ENCODE measurements at regions not wholly inside any gene's neighbourhood (a gene's known extent, or its start where the extent isn't known, plus 50 kb on each side); places are given as distances from the start of the nearest gene placed in this dataset.
"Not testable (repeated sequence)": the region's sequence is repeated elsewhere in the genome, so short reads cannot be mapped to it uniquely, and the experiment has no call there.

DNA sequence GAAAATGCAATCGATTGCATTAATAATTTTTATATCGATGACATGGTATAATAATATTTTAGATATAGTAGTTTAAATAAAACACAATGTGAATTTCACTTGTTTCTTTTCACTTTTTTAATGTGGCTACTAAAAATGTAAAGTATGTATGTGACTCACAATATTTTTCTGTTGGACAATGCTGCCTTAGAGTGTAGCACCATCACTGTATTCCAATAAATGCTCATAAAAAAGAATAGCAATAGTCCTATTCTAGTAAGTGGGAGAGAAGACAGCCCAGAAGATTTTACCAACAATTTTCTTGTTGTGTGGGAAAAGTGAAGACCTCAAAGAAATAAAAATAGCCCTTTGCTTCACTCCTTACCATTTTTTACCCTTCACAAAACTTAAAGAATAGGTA, 79.8 kb downstream of the FOXD4L6 start:
- not testable (repeated sequence) for H3K9ac ChIP-seq (ENCODE audit: low read length); H3K36me3 ChIP-seq (ENCODE audit: low read length); H3K4me2 ChIP-seq (ENCODE audit: low read depth, low read length, poor library complexity, severe bottlenecking); H3K9me2 ChIP-seq (replicated peaks; ENCODE audit: insufficient read depth, low read length); H3K27ac ChIP-seq (ENCODE audit: low read depth, low read length); H3K4me3 ChIP-seq (ENCODE audit: insufficient read depth, low read length, poor library complexity, severe bottlenecking); H3F3A ChIP-seq (ENCODE audit: insufficient read depth); H3K27me3 ChIP-seq (ENCODE audit: low read length); H3K79me2 ChIP-seq (ENCODE audit: insufficient read depth, low read length); H2AFZ ChIP-seq (ENCODE audit: low read depth, low read length, severe bottlenecking); H3K9me3 ChIP-seq (ENCODE audit: insufficient read depth, low read length); H4K20me1 ChIP-seq (ENCODE audit: low read depth, low read length)

DNA sequence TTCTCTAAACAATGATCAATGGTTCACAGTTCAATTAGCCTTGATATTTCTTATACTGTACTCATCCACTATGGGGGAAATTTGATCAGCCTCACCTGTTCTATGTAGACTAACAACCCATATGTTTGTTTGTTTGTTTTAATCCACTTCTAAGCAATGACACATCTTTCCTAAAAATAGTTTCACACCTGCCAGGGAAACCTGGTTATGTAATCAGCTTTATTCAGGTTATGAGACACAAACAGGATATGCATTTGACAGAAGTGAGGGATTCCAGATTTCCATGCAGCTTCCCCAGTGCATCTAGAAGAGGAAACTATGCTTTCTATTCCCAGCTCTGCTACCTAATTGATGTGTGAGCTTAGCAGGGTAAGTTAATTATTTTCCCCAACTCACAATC, 80.7 kb downstream of the FOXD4L6 start:
- H3K9me3 ChIP-seq (ENCODE audit: insufficient read depth, low read length); H4K20me1 ChIP-seq (ENCODE audit: low read depth, low read length); H3K36me3 ChIP-seq (ENCODE audit: low read length); H3K4me3 ChIP-seq (ENCODE audit: insufficient read depth, low read length, poor library complexity, severe bottlenecking); H3K27me3 ChIP-seq (ENCODE audit: low read length); H3K79me2 ChIP-seq (ENCODE audit: insufficient read depth, low read length); H3K9ac ChIP-seq (ENCODE audit: low read length); H3F3A ChIP-seq (ENCODE audit: insufficient read depth); H3K4me2 ChIP-seq (ENCODE audit: low read depth, low read length, poor library complexity, severe bottlenecking); H3K27ac ChIP-seq (ENCODE audit: low read depth, low read length); H2AFZ ChIP-seq (ENCODE audit: low read depth, low read length, severe bottlenecking); H3K9me2 ChIP-seq (replicated peaks; ENCODE audit: insufficient read depth, low read length): not testable (repeated sequence)

DNA sequence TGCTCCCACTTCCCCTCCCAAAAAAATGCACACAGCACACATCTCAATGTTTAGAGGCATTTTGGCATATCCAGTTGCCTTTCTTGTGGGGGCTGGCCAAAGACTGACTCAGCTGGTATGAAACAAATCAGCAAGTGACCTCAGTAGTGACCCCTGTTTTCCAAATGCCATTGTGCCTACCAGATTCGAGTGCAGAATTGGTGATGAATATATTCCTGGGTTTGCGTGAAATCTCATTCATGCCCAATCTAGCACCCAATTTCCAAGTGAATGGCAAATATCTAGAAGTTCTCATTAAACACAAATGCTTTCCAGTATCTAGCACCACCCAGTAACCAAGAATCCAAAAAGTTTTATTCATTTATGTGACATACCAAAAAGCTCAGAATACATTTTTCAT, 83.6 kb downstream of the FOXD4L6 start:
- H3K9me3 ChIP-seq (ENCODE audit: insufficient read depth, low read length); H4K20me1 ChIP-seq (ENCODE audit: low read depth, low read length); H3K4me2 ChIP-seq (ENCODE audit: low read depth, low read length, poor library complexity, severe bottlenecking); H3K27ac ChIP-seq (ENCODE audit: low read depth, low read length); H2AFZ ChIP-seq (ENCODE audit: low read depth, low read length, severe bottlenecking); H3F3A ChIP-seq (ENCODE audit: insufficient read depth); H3K36me3 ChIP-seq (ENCODE audit: low read length); H3K4me3 ChIP-seq (ENCODE audit: insufficient read depth, low read length, poor library complexity, severe bottlenecking); H3K9me2 ChIP-seq (replicated peaks; ENCODE audit: insufficient read depth, low read length); H3K79me2 ChIP-seq (ENCODE audit: insufficient read depth, low read length); H3K27me3 ChIP-seq (ENCODE audit: low read length); H3K9ac ChIP-seq (ENCODE audit: low read length): not testable (repeated sequence)

DNA sequence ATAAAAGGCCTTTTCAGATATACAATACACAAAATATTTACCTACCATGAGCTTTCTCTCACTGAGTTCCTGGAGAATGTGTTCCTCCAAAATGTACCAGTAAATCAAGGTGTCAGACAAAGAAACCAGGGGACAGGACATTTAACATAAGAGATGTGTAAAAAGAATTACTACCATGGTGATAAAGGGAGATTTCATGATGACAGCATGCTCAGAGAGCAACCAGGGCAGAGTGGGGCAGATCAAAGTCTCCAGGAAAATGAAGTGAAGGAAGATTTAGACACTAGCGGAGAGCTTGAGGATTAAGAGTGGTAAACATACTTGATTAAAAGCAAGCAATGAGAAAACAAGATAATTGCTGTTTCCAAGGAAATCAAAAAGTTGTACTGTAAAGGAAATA, 85.0 kb downstream of the FOXD4L6 start:
- not testable (repeated sequence) for H3K27ac ChIP-seq (ENCODE audit: low read depth, low read length); H3K4me2 ChIP-seq (ENCODE audit: low read depth, low read length, poor library complexity, severe bottlenecking); H3K36me3 ChIP-seq (ENCODE audit: low read length); H3K9me3 ChIP-seq (ENCODE audit: insufficient read depth, low read length); H2AFZ ChIP-seq (ENCODE audit: low read depth, low read length, severe bottlenecking); H3K9me2 ChIP-seq (replicated peaks; ENCODE audit: insufficient read depth, low read length); H4K20me1 ChIP-seq (ENCODE audit: low read depth, low read length); H3K4me3 ChIP-seq (ENCODE audit: insufficient read depth, low read length, poor library complexity, severe bottlenecking); H3F3A ChIP-seq (ENCODE audit: insufficient read depth); H3K27me3 ChIP-seq (ENCODE audit: low read length); H3K9ac ChIP-seq (ENCODE audit: low read length); H3K79me2 ChIP-seq (ENCODE audit: insufficient read depth, low read length)

DNA sequence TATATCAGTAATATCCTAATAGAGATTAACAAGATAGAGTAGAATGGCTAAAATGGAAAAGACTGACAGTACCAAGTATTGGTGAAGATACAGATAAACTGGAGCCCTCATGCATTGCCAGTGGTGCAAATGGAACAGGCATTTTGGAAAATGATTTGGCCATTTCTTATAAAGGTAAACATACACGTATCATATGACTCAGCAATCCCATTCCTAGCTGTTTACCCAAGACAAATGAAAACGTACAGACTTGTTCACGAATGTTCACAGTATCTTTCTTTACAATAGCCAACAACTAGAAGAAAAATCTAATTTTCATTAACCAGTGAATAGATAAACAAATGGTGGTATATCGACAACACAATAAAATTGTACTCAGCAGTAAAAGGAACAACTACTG, 86.4 kb downstream of the FOXD4L6 start:
- not testable (repeated sequence) for H3K4me3 ChIP-seq (ENCODE audit: insufficient read depth, low read length, poor library complexity, severe bottlenecking); H3K27ac ChIP-seq (ENCODE audit: low read depth, low read length)

DNA sequence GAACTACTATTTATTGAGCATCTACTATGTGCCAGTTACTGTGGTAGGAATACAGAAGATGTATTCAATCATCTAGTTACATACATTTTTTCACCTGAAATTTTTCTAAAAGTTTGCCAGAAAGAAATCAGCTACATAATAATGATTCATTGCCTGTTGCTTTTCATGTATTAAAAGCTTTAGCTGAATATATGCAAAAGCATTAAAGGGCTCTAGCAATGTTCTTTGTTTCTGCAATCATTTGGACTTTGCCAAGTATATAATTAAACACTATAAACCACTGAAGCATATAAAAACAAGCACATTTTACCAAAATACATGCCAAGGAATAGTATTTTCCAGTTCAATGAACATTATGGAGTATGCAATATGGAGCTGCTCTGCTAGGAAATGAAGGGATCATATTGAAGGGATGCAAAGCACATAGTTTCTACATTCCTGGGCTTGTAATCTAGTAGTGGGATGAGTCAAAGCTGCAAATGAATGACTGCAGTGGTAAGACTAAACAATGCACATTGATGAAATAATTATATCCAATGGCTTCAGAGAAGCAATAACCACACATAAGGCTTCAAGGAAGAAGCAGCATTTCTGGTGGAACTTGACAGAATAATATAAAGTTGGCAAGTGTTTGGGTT, 87.7 kb downstream of the FOXD4L6 start:
- H3K4me2 ChIP-seq (ENCODE audit: low read depth, low read length, poor library complexity, severe bottlenecking); H2AFZ ChIP-seq (ENCODE audit: low read depth, low read length, severe bottlenecking); H3K4me3 ChIP-seq (ENCODE audit: insufficient read depth, low read length, poor library complexity, severe bottlenecking); H3K9ac ChIP-seq (ENCODE audit: low read length); H3K27ac ChIP-seq (ENCODE audit: low read depth, low read length); H3K9me2 ChIP-seq (replicated peaks; ENCODE audit: insufficient read depth, low read length); H3K9me3 ChIP-seq (ENCODE audit: insufficient read depth, low read length); H3F3A ChIP-seq (ENCODE audit: insufficient read depth); H4K20me1 ChIP-seq (ENCODE audit: low read depth, low read length); H3K36me3 ChIP-seq (ENCODE audit: low read length); H3K27me3 ChIP-seq (ENCODE audit: low read length); H3K79me2 ChIP-seq (ENCODE audit: insufficient read depth, low read length): not testable (repeated sequence)

More for the DNA sequence above, 86.4 kb downstream of the FOXD4L6 start:
- H3K9me3 ChIP-seq (ENCODE audit: insufficient read depth, low read length); H2AFZ ChIP-seq (ENCODE audit: low read depth, low read length, severe bottlenecking); H3F3A ChIP-seq (ENCODE audit: insufficient read depth); H3K79me2 ChIP-seq (ENCODE audit: insufficient read depth, low read length); H3K9me2 ChIP-seq (replicated peaks; ENCODE audit: insufficient read depth, low read length); H3K27me3 ChIP-seq (ENCODE audit: low read length); H4K20me1 ChIP-seq (ENCODE audit: low read depth, low read length); H3K9ac ChIP-seq (ENCODE audit: low read length); H3K4me2 ChIP-seq (ENCODE audit: low read depth, low read length, poor library complexity, severe bottlenecking); H3K36me3 ChIP-seq (ENCODE audit: low read length): not testable (repeated sequence)

DNA sequence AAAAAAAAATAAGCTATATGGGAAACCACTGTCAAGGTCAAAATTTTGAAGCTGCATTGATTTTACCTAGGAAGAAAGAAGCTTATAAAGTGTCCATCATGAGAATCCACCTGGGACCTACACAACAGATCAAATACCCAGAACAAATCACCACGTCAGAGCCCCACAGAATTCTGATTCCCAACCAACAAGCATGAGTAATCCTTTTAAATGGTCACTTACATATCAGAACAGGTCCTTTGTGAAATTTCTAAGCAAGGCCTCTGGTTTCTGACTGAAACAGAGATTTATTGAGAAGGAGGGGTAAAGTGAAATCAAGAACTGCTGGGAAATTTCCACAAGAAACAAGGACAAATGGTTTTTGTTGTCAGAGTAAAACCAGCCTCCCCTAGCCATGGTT, 93.2 kb downstream of the FOXD4L6 start:
- not testable (repeated sequence) for H3K27ac ChIP-seq (ENCODE audit: low read depth, low read length); H3F3A ChIP-seq (ENCODE audit: insufficient read depth); H3K9me3 ChIP-seq (ENCODE audit: insufficient read depth, low read length); H4K20me1 ChIP-seq (ENCODE audit: low read depth, low read length); H2AFZ ChIP-seq (ENCODE audit: low read depth, low read length, severe bottlenecking); H3K36me3 ChIP-seq (ENCODE audit: low read length); H3K4me3 ChIP-seq (ENCODE audit: insufficient read depth, low read length, poor library complexity, severe bottlenecking); H3K9ac ChIP-seq (ENCODE audit: low read length); H3K79me2 ChIP-seq (ENCODE audit: insufficient read depth, low read length); H3K9me2 ChIP-seq (replicated peaks; ENCODE audit: insufficient read depth, low read length); H3K27me3 ChIP-seq (ENCODE audit: low read length); H3K4me2 ChIP-seq (ENCODE audit: low read depth, low read length, poor library complexity, severe bottlenecking)

DNA sequence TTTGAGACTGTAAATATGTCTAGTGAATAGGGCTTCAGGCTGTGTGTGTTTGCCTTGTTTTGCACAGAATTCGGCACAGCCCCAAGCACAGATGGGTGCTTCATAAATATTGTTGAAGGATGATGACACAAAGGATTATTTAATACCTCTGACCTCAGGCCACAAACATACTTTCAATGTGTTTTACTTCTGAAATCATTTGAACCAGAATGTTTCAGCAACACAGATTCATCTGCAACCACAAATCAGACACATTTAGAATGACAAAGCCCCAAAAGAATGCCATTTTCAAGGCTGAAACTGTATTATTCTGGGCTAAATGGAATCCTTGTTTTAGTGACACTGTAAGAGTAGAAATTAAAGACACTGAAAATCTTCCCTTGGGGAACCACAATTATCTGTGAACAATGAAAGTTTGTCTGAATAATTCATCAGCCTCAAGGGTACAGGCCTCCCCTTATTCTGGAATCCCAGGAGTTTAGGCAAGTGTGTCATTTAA, 93.7 kb downstream of the FOXD4L6 start:
- not testable (repeated sequence) for H3K4me3 ChIP-seq (ENCODE audit: insufficient read depth, low read length, poor library complexity, severe bottlenecking); H3F3A ChIP-seq (ENCODE audit: insufficient read depth); H3K9ac ChIP-seq (ENCODE audit: low read length); H2AFZ ChIP-seq (ENCODE audit: low read depth, low read length, severe bottlenecking); H3K79me2 ChIP-seq (ENCODE audit: insufficient read depth, low read length); H4K20me1 ChIP-seq (ENCODE audit: low read depth, low read length); H3K27ac ChIP-seq (ENCODE audit: low read depth, low read length); H3K9me3 ChIP-seq (ENCODE audit: insufficient read depth, low read length); H3K36me3 ChIP-seq (ENCODE audit: low read length); H3K9me2 ChIP-seq (replicated peaks; ENCODE audit: insufficient read depth, low read length); H3K4me2 ChIP-seq (ENCODE audit: low read depth, low read length, poor library complexity, severe bottlenecking); H3K27me3 ChIP-seq (ENCODE audit: low read length)

All from SU-DHL-6 (cell line).